Parathyroid adenoma (tissue), 2 donors: ENCODE measurements at regions not wholly inside any gene's neighbourhood (a gene's known extent, or its start where the extent isn't known, plus 50 kb on each side); places are given as distances from the start of the nearest gene placed in this dataset.

ENCODE experiments used
- H2AFZ ChIP-seq: fragments of 300-600 bp; sonication (generic); one replicate; pipeline ENCODE4 v1.7.0; 2017; ENCODE audit warnings: antibody characterized with exemption, mild to moderate bottlenecking
- H3K27ac ChIP-seq: fragments of 300-600 bp; sonication (generic); one replicate; pipeline ENCODE4 v1.7.0; 2017
- H3K27me3 ChIP-seq: fragments of 300-600 bp; sonication (generic); one replicate; pipeline ENCODE4 v1.7.0; 2017; ENCODE audit warnings: low read length; ENCODE audit not compliant: control insufficient read depth, insufficient read depth
- H3K36me3 ChIP-seq: fragments of 300-600 bp; sonication (generic); one replicate; pipeline ENCODE4 v1.7.0; 2017; ENCODE audit warnings: low read length; ENCODE audit not compliant: control insufficient read depth, insufficient read depth
- H3K4me1 ChIP-seq: fragments of 300-600 bp; sonication (generic); one replicate; pipeline ENCODE4 v1.7.0; 2017; ENCODE audit warnings: control low read depth
- H3K4me2 ChIP-seq: fragments of 300-600 bp; sonication (generic); one replicate; pipeline ENCODE4 v1.7.0; 2017; ENCODE audit warnings: low read length
- H3K4me3 ChIP-seq: fragments of 300-600 bp; sonication (generic); one replicate; pipeline ENCODE4 v1.7.0; 2017; ENCODE audit warnings: low read depth, low read length
- H3K79me2 ChIP-seq: fragments of 300-600 bp; sonication (generic); one replicate; pipeline ENCODE4 v1.7.0; 2017; ENCODE audit warnings: control low read depth
- H3K9ac ChIP-seq: fragments of 300-600 bp; sonication (generic); one replicate; pipeline ENCODE4 v1.7.0; 2017; ENCODE audit warnings: mild to moderate bottlenecking
- H3K9me3 ChIP-seq: fragments of 300-600 bp; sonication (generic); one replicate; pipeline ENCODE4 v1.7.0; 2017; ENCODE audit warnings: low read length; ENCODE audit not compliant: control insufficient read depth
- CTCF ChIP-seq: fragments of 300-600 bp; sonication (generic); IDR thresholded peaks from one replicate; pipeline ENCODE4 v1.7.0; 2017; ENCODE audit warnings: antibody characterized with exemption, mild to moderate bottlenecking
- donor health status: primary hyperparathyroidism.

- no peak overlapping the region for H3K4me3 ChIP-seq
- H2AFZ ChIP-seq, result no peak overlapping the region
- no peak overlapping the region for H3K9ac ChIP-seq
- H3K27ac ChIP-seq, result no peak overlapping the region
- H3K4me2 ChIP-seq, result no peak overlapping the region
- H3K9me3 ChIP-seq, result no peaks in the 10 kb centered on the region
- no peaks in the 10 kb centered on the region for H3K79me2 ChIP-seq
- H3K4me1 ChIP-seq, result no peaks in the 10 kb centered on the region
- no peak for TF ChIP-seq CTCF
- H3K36me3 ChIP-seq, result no peaks in the 10 kb centered on the region
- no peaks in the 10 kb centered on the region for H3K27me3 ChIP-seq
Observed at GRCh38 chr9:89706086-89706485, 101.3 kb downstream of the GADD45G start.

DNA sequence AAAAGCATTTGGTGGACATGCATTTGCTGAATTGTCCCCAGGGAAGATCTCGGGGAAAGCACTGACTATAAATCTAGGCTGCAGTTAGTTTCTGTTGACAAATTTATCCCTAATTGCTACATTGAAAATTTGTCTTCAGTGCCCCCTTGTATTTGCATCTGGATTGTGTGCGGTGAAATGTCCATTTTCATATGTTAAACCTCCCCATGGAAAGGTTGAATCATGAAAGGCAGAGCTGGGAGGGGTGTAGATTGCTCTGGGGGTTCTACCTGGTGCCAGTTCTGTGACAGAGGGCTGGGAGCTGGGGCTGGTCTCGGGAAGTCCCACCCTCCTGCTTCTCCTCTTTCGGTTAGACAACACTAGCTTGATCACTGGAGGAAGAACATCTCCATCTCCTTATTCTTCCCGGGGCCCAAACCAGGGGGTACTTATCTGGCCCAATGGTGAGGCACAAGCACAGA lies 101.9 kb downstream of the GADD45G start:
- H3K9me3 ChIP-seq, result no peaks in the 10 kb centered on the region
- H3K4me1 ChIP-seq, result no peaks in the 10 kb centered on the region
- TF ChIP-seq CTCF, result no peak
- H3K79me2 ChIP-seq, result no peaks in the 10 kb centered on the region
- H2AFZ ChIP-seq, result no peak overlapping the region
- no peaks in the 10 kb centered on the region for H3K27me3 ChIP-seq
- H3K4me2 ChIP-seq, result no peak overlapping the region
- H3K36me3 ChIP-seq, result no peaks in the 10 kb centered on the region
- no peak overlapping the region for H3K4me3 ChIP-seq
- no peak overlapping the region for H3K9ac ChIP-seq
- no peak overlapping the region for H3K27ac ChIP-seq

- Histone ChIP-seq H3K9ac (no peak overlapping the region), H2AFZ (no peak overlapping the region), H3K4me3 (no peak overlapping the region), H3K27ac (no peak overlapping the region), H3K36me3 (no peaks in the 10 kb centered on the region), H3K27me3 (no peaks in the 10 kb centered on the region), H3K79me2 (no peaks in the 10 kb centered on the region), H3K4me2 (no peak overlapping the region), H3K9me3 (no peaks in the 10 kb centered on the region), H3K4me1 (no peaks in the 10 kb centered on the region)
- TF ChIP-seq CTCF, result no peak
Observed at GRCh38 chr9:89710697-89711096, 105.9 kb downstream of the GADD45G start.

GRCh38 chr9:89711866-89712265 lies 107.1 kb downstream of the GADD45G start:
- no peaks in the 10 kb centered on the region for H3K36me3 ChIP-seq
- no peak overlapping the region for H3K9ac ChIP-seq
- no peaks in the 10 kb centered on the region for H3K79me2 ChIP-seq
- no peak overlapping the region for H3K4me2 ChIP-seq
- H2AFZ ChIP-seq, result no peak overlapping the region
- no peaks in the 10 kb centered on the region for H3K27me3 ChIP-seq
- no peaks in the 10 kb centered on the region for H3K9me3 ChIP-seq
- TF ChIP-seq CTCF, result no peak
- H3K4me3 ChIP-seq, result no peak overlapping the region
- no peaks in the 10 kb centered on the region for H3K4me1 ChIP-seq
- no peak overlapping the region for H3K27ac ChIP-seq

DNA sequence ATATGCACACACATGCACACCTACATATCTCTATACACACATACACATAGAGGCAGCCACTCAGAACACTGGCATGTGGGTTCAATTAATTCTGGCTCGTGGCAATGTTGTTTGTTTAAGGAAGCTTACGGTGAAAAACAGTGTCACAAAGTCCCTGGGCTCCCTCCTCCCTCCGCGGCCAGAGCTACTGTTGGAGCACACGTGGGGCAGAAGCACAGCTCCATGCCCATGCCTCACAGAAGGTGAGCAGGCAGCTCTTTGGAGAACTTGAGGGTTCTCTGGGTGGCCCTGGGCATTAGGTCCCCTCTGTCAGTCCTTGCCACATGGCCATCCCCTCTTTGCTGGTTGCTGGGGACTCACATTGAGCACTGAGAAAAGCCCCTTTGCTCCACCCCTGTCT lies 107.5 kb downstream of the GADD45G start:
- Histone ChIP-seq H3K9me3 (no peaks in the 10 kb centered on the region), H3K9ac (no peak overlapping the region), H3K4me1 (no peaks in the 10 kb centered on the region), H3K36me3 (no peaks in the 10 kb centered on the region), H3K27me3 (no peaks in the 10 kb centered on the region), H3K4me2 (no peak overlapping the region), H3K27ac (no peak overlapping the region), H2AFZ (no peak overlapping the region), H3K4me3 (no peak overlapping the region), H3K79me2 (no peaks in the 10 kb centered on the region)
- no peak for TF ChIP-seq CTCF
